GM23338 (cell line): ENCODE measurements at regions not wholly inside any gene's neighbourhood (a gene's known extent, or its start where the extent isn't known, plus 50 kb on each side); places are given as distances from the start of the nearest gene placed in this dataset.

Experiments used
- ATAC-seq: fragments of 200-7000 bp; cut with Tn5 transposase; 3 replicates; pipeline ENCODE4 v1.9.1; 2020
- DNase-seq: peaks from one replicate; pipeline ENCODE4 v3.0.0-alpha.2; 2015; ENCODE audit warnings: low spot score
- H2AFZ ChIP-seq: fragments of 200-600 bp; sonication (generic); 2 replicates; pipeline ENCODE4 v1.8.0; 2016; ENCODE audit warnings: antibody characterized with exemption, mild to moderate bottlenecking, moderate library complexity
- H3F3A ChIP-seq: fragments of 200-600 bp; sonication (generic); replicated peaks from 2 replicates; pipeline ENCODE4 v1.8.0; 2017; ENCODE audit warnings: antibody characterized with exemption, mixed run types, low read depth
- H3K27ac ChIP-seq: fragments of 200-600 bp; sonication (generic); 2 replicates; pipeline ENCODE4 v1.6.1; 2016; ENCODE audit warnings: low read depth
- H3K27me3 ChIP-seq: fragments of 200-600 bp; sonication (generic); 2 replicates; pipeline ENCODE4 v1.8.0; 2016; ENCODE audit warnings: mild to moderate bottlenecking, mixed run types, moderate library complexity; ENCODE audit not compliant: insufficient read depth
- H3K36me3 ChIP-seq: fragments of 200-600 bp; sonication (generic); 2 replicates; pipeline ENCODE4 v1.8.0; 2016; ENCODE audit warnings: mild to moderate bottlenecking; ENCODE audit not compliant: insufficient read depth
- H3K4me1 ChIP-seq: fragments of 200-600 bp; sonication (generic); 2 replicates; pipeline ENCODE4 v1.8.0; 2016; ENCODE audit warnings: mild to moderate bottlenecking, moderate library complexity; ENCODE audit not compliant: insufficient read depth
- H3K4me2 ChIP-seq: fragments of 200-600 bp; sonication (generic); 2 replicates; pipeline ENCODE4 v1.7.1; 2017; ENCODE audit warnings: mixed run types
- H3K4me3 ChIP-seq: fragments of 200-600 bp; sonication (generic); 2 replicates; pipeline ENCODE4 v1.6.1; 2016; ENCODE audit warnings: mixed run types
- H3K79me2 ChIP-seq: fragments of 200-600 bp; sonication (generic); replicated peaks from 2 replicates; pipeline ENCODE4 v1.8.0; 2017; ENCODE audit warnings: mild to moderate bottlenecking; ENCODE audit not compliant: insufficient read depth
- H3K9me2 ChIP-seq: fragments of 200-600 bp; sonication (generic); 2 replicates; pipeline ENCODE4 v1.8.0; 2017; ENCODE audit not compliant: insufficient read depth
- H4K20me1 ChIP-seq: fragments of 200-600 bp; sonication (generic); replicated peaks from 2 replicates; pipeline ENCODE4 v1.8.0; 2017; ENCODE audit warnings: mild to moderate bottlenecking; ENCODE audit not compliant: insufficient read depth
- H3K27ac Mint-ChIP-seq: 2 replicates; pipeline ENCODE4 v1.8.0; 2020; ENCODE audit warnings: inconsistent platforms, mild to moderate bottlenecking, moderate library complexity, mixed read lengths
- H3K27me3 Mint-ChIP-seq: 3 replicates; pipeline ENCODE4 v1.8.0; 2022; ENCODE audit warnings: low read depth, mild to moderate bottlenecking, moderate library complexity, mixed read lengths, inconsistent platforms; ENCODE audit not compliant: insufficient read depth, poor library complexity
- H3K36me3 Mint-ChIP-seq: 3 replicates; pipeline ENCODE4 v1.8.0; 2021; ENCODE audit warnings: low read depth, mild to moderate bottlenecking, inconsistent platforms, moderate library complexity, mixed read lengths
- H3K4me1 Mint-ChIP-seq: 3 replicates; pipeline ENCODE4 v1.8.0; 2020; ENCODE audit warnings: mild to moderate bottlenecking, inconsistent platforms, mixed read lengths
- H3K4me3 Mint-ChIP-seq: 3 replicates; pipeline ENCODE4 v1.8.0; 2021; ENCODE audit warnings: moderate library complexity, mild to moderate bottlenecking, inconsistent platforms, mixed read lengths
- H3K9me3 Mint-ChIP-seq: 3 replicates; pipeline ENCODE4 v1.8.0; 2020; ENCODE audit warnings: moderate library complexity, mild to moderate bottlenecking, inconsistent platforms, mixed read lengths
- CREB1 ChIP-seq: fragments of 250-450 bp; sonication (Bioruptor Pico); IDR thresholded peaks from 2 replicates; pipeline ENCODE4 v1.5.0; 2020; ENCODE audit warnings: low read depth, mild to moderate bottlenecking, moderate library complexity
- CTCF ChIP-seq, 2 experiments: fragments of 200-600 bp in 1 of 2; sonication (generic) in 1 of 2; conservative IDR thresholded peaks; 2 replicates each; pipeline versions ENCODE4 v1.5.1 to v1.6.1; 2016 to 2017; ENCODE audit warnings: antibody characterized with exemption in 2 of 2, low read depth in 2 of 2, mild to moderate bottlenecking in 2 of 2, moderate library complexity in 1 of 2
- ETS1 ChIP-seq: IDR thresholded peaks from 2 replicates; pipeline ENCODE4 v1.6.1; 2016; ENCODE audit warnings: antibody characterized with exemption
- EZH2 ChIP-seq: fragments of 200-600 bp; sonication (generic); IDR thresholded peaks from one replicate; pipeline ENCODE4 v1.8.0; 2017; ENCODE audit warnings: antibody characterized with exemption, mild to moderate bottlenecking, low read depth; ENCODE audit not compliant: unreplicated experiment
- EZH2phosphoT487 ChIP-seq: fragments of 200-600 bp; sonication (generic); IDR thresholded peaks from one replicate; pipeline ENCODE4 v1.8.1; 2018; ENCODE audit warnings: antibody characterized with exemption; ENCODE audit not compliant: unreplicated experiment
- JUNB ChIP-seq: IDR thresholded peaks from one replicate; pipeline ENCODE4 v1.6.1; 2016; ENCODE audit warnings: antibody characterized with exemption; ENCODE audit not compliant: unreplicated experiment
- NANOG ChIP-seq: IDR thresholded peaks from 2 replicates; pipeline ENCODE4 v1.6.1; 2016; ENCODE audit warnings: antibody characterized with exemption, borderline replicate concordance
- POLR2AphosphoS5 ChIP-seq: IDR thresholded peaks from 2 replicates; pipeline ENCODE4 v1.6.1; 2016; ENCODE audit warnings: antibody characterized with exemption, low read depth
- REST ChIP-seq: IDR thresholded peaks from one replicate; pipeline ENCODE4 v1.6.1; 2018; ENCODE audit warnings: antibody characterized with exemption; ENCODE audit not compliant: unreplicated experiment
- STAT1 ChIP-seq: IDR thresholded peaks from one replicate; pipeline ENCODE4 v1.6.1; 2016; ENCODE audit warnings: antibody characterized with exemption; ENCODE audit not compliant: unreplicated experiment
- ZNF114 ChIP-seq: fragments of 250-450 bp; sonication (Bioruptor Pico); IDR thresholded peaks from 2 replicates; pipeline ENCODE4 v1.5.0; 2020; ENCODE audit warnings: mild to moderate bottlenecking, moderate library complexity
- ZNF331 ChIP-seq: fragments of 250-450 bp; sonication (Bioruptor Pico); IDR thresholded peaks from 2 replicates; pipeline ENCODE4 v1.5.0; 2020; ENCODE audit warnings: low read depth, mild to moderate bottlenecking, moderate library complexity

- TF ChIP-seq EZH2phosphoT487 (no peak), ZNF114 (CRISPR knock-in tag) (no peak), EZH2 (no peak), POLR2AphosphoS5 (no peak), NANOG (no peak), ETS1 (no peak), CREB1 (CRISPR knock-in tag) (no peak)
Observed at GRCh38 chr3:90026406-90026805, 919.0 kb downstream of the EPHA3 start (continued).

- no peak for ATAC-seq
- H4K20me1 ChIP-seq: no peaks in the 10 kb centered on the region
- Mint-ChIP-seq H3K9me3 (no peaks in the 10 kb centered on the region), H3K4me1 (peaks cover 22% of the 10 kb centered on the region), H3K36me3 (no peaks in the 10 kb centered on the region), H3K27me3 (peaks cover 3% of the 10 kb centered on the region), H3K4me3 (no peak overlapping the region), H3K27ac (no peak overlapping the region)
- H3K36me3 ChIP-seq: no peaks in the 10 kb centered on the region
- no peaks in the 10 kb centered on the region for H3K79me2 ChIP-seq
- TF ChIP-seq EZH2 (no peak), NANOG (no peak), STAT1 (no peak), CTCF (conservative IDR thresholded peaks at IDR 0.05; ENCODE audit: low read depth in 2 of 2) (no peak)
- no peak overlapping the region for H3K4me2 ChIP-seq
- peaks cover 25% of the 10 kb centered on the region for H3K4me1 ChIP-seq
- no peaks in the 10 kb centered on the region for H3K9me2 ChIP-seq
- no peak for DNase-seq
- no peak overlapping the region for H2AFZ ChIP-seq
- H3K4me3 ChIP-seq: no peak overlapping the region
- no peaks in the 10 kb centered on the region for H3F3A ChIP-seq
- no peak overlapping the region for H3K27ac ChIP-seq
- H3K27me3 ChIP-seq: no peaks in the 10 kb centered on the region
Observed at GRCh38 chr3:90031121-90031520, 923.7 kb downstream of the EPHA3 start.

GRCh38 chr3:90032980-90033641, 925.7 kb downstream of the EPHA3 start:
- Histone ChIP-seq H3K36me3 (no peaks in the 10 kb centered on the region), H3F3A (no peaks in the 10 kb centered on the region), H4K20me1 (no peaks in the 10 kb centered on the region), H3K4me2 (peak overlapping the region; percentile 5; the same call in 1 of the 2 replicates), H3K27me3 (no peaks in the 10 kb centered on the region), H3K27ac (no peak overlapping the region), H3K4me1 (peaks cover 44% of the 10 kb centered on the region), H2AFZ (peak overlapping the region; percentile 87), H3K9me2 (no peaks in the 10 kb centered on the region), H3K79me2 (no peaks in the 10 kb centered on the region), H3K4me3 (no peak overlapping the region)
- H3K27ac Mint-ChIP-seq: 0 out of 2 replicates have a peak overlapping the region, but pooled peaks have one; percentile 40
- no peak for ATAC-seq
- no peak for DNase-seq
- H3K4me3 Mint-ChIP-seq: no peak overlapping the region
- H3K27me3 Mint-ChIP-seq: peaks cover 3% of the 10 kb centered on the region
- no peaks in the 10 kb centered on the region for H3K9me3 Mint-ChIP-seq
- peaks cover 36% of the 10 kb centered on the region for H3K4me1 Mint-ChIP-seq
- H3K36me3 Mint-ChIP-seq: no peaks in the 10 kb centered on the region
- TF ChIP-seq ZNF114 (CRISPR knock-in tag) (no peak), ETS1 (no peak), ZNF331 (CRISPR knock-in tag) (no peak), POLR2AphosphoS5 (no peak), EZH2phosphoT487 (no peak), REST (no peak), NANOG (no peak), JUNB (no peak), EZH2 (no peak), CREB1 (CRISPR knock-in tag) (no peak), STAT1 (no peak)
